Right ventricle myocardium superior (tissue), 1 donor: ENCODE measurements at regions not wholly inside any gene's neighbourhood (a gene's known extent, or its start where the extent isn't known, plus 50 kb on each side); places are given as distances from the start of the nearest gene placed in this dataset.
"Not testable (repeated sequence)": the region's sequence is repeated elsewhere in the genome, so short reads cannot be mapped to it uniquely, and the experiment has no call there.

Experiments used
- ATAC-seq: fragments of 200-7000 bp; cut with Tn5 transposase; one replicate; pipeline ENCODE4 v1.9.1; 2020; ENCODE audit warnings: mild to moderate bottlenecking; ENCODE audit not compliant: poor library complexity
- DNase-seq: peaks from one replicate; pipeline ENCODE4 v3.0.0-alpha.2; 2020
- intact Hi-C: fragments of 100-400 bp; cut with DNase I; formaldehyde crosslinking; loops from one replicate; pipeline ENCODE4 v1.11.2; 2022
- donor health status: DM: no; HTN: yes; CAD: no; lungs with severe emphysema.

DNA sequence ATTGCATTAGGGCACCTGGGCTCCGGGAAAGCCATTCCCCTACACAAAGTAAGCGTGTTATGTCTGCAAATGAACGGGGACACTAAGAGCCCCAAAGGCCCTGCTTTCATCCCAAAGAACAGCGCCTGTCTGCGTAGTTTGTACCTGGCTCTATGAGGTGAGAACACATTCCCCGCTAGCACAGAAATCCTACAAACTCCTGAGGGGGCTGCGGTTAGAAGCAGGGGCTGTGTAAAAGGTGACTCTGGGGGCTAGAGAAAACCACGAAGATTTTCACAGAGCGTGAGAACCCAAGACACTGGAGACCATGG is 95.2 kb downstream of the PPIAL4G start:
- DNase-seq, intact Hi-C loops, ATAC-seq: not testable (repeated sequence)

DNA sequence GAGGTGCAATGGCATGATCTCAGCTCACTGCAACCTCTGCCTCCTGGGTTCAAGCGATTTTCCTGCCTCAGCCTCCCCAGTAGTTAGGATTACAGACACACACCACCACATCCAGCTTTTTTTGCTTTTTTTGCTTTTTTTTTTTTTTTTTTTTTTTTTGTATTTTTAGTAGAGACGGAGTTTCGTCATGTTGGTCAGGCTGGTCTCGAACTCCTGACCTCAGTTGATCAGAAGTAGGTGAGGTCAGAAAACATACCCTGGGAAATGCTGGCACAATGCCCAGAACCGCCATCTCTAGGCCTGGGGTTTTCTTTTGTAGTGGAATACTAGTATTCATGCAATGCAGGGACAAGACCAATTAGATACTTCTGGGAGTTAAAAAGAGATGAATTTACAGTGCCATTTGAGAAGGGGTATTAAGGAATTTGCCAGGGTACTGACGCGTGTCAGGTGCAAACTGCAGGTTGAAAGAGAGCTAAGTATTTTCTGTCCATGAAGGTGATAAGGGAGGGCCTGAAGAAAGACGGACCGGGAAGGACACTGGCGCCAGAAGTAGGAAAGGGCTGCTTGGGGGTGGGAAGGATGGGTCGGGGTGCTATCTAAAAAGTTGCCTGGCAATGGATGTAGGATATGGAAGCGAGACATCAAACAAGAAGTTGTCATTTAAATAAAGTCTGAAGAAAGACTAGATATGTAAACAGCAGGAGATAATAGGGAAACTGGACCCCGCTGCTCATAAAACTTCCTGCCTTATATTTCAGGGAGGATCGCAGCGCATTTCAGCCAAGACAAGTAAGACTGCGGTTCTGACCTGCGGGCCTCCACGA is 95.8 kb downstream of the PPIAL4G start:
- ATAC-seq, DNase-seq, intact Hi-C loops: not testable (repeated sequence)

DNA sequence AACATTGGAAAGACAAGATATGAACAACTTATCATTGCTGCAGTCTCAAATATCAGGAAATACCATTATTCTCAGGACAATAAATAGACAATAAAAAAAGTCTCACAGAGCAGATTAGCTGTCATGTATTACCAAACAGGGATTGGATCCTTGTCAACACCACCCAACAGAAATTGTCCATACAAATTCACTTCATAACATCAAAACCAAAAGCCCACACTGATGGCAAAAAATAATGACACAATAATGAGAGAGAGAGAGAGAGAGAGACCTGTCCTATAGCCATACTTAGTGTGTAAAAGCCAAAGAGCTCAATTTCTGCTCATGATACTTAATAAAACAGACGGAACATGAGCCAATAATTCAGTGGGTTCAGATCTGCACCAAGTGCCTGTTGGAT is 96.5 kb downstream of the PPIAL4G start:
- intact Hi-C loops = no loop called here
- ATAC-seq (no peak), DNase-seq (no peak)

- intact Hi-C loops, ATAC-seq: not testable (repeated sequence)
Observed at GRCh38 chr1:148386031-148386398, 97.1 kb downstream of the PPIAL4G start.

GRCh38 chr1:148385371-148386030 is 97.6 kb downstream of the PPIAL4G start:
- intact Hi-C loops = no loop called here
- no peak for DNase-seq
- no peak for ATAC-seq

More at GRCh38 chr1:148386031-148386398, 97.1 kb downstream of the PPIAL4G start:
- DNase-seq = not testable (repeated sequence)

- ATAC-seq (no peak), DNase-seq (no peak)
- intact Hi-C loops = no loop called here
Observed at GRCh38 chr1:148383966-148384365, 99.1 kb downstream of the PPIAL4G start.

DNA sequence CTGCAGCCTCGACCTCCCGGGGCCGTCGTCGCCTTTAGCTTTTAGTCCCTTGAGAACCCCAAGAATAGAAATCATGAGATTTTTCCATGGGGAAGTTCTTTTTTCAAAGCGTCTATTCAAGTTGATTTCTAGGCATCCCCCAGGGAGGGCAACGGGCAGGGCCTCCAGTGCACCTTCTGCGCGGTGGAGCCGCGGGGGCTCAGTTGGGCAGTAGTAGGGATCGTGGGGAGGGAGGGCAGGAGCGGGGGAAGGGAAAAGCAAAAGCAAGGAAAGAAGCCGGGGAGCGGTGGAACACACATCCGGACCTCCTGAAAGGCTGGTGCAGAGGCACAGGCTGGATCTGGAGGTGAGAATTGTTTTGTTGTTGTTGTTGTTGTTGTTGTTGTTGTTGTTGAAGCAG is 103.4 kb downstream of the PPIAL4G start:
- no peak for ATAC-seq
- no peak for DNase-seq
- intact Hi-C loops = no loop called here

DNA sequence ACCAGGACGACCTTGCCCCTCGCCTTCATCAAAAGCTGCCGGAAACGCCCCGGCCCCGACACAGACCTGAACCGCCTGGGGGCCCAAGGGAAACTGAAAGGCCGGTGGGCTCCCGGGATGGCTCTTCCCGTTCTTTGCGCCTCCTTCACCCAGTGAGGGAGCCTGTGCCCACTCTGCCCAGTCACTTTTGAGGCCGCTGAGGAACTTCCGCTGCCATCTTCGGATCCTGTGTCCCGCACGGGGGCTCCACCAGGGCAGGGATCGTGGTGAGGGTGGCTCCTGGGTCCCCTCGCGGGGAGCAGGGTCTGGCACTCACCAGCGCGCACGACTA is 104.0 kb downstream of the PPIAL4G start:
- intact Hi-C loops = no loop called here
- ATAC-seq (no peak), DNase-seq (no peak)

- intact Hi-C loops, DNase-seq, ATAC-seq: not testable (repeated sequence)
Observed at GRCh38 chr1:148377992-148378391, 105.1 kb downstream of the PPIAL4G start.

DNA sequence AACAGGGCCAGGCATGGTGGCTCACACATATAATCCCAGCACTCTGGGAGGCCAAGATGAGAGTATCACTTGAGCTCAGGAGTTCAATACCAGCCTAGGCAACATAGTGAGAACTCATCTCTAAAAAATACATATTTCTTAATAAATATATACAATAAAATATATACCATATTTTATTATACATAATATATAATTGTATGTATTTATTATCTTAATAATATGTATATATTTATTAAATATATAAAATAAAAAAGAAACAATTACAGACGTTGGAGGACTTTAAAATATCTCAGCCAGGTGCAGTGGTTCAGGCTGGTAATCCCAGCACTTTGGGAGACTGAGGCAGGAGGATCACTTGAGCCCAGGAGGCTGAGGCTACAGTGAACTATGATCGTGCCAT is 106.1 kb downstream of the PPIAL4G start:
- DNase-seq, intact Hi-C loops, ATAC-seq: not testable (repeated sequence)

DNA sequence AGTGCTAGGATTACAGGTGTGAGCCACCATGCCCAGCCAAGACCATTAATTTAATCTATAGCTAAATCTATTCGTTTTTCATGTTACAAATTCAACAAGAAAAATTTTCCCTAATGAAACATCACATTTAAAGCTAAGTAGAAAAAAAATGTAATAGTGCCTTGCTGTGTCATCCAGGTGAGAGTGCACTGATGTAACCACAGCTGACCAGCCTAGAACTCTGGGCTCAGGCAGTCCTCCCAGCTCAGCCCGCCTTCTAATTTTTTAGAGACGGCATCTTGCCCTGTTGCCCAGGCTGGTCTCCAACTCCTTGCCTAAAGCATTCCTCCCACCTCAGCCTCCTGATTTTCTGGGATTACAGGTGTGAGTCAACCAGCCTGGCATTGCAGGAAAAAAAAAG is 109.0 kb downstream of the PPIAL4G start:
- intact Hi-C loops = no loop called here

DNA sequence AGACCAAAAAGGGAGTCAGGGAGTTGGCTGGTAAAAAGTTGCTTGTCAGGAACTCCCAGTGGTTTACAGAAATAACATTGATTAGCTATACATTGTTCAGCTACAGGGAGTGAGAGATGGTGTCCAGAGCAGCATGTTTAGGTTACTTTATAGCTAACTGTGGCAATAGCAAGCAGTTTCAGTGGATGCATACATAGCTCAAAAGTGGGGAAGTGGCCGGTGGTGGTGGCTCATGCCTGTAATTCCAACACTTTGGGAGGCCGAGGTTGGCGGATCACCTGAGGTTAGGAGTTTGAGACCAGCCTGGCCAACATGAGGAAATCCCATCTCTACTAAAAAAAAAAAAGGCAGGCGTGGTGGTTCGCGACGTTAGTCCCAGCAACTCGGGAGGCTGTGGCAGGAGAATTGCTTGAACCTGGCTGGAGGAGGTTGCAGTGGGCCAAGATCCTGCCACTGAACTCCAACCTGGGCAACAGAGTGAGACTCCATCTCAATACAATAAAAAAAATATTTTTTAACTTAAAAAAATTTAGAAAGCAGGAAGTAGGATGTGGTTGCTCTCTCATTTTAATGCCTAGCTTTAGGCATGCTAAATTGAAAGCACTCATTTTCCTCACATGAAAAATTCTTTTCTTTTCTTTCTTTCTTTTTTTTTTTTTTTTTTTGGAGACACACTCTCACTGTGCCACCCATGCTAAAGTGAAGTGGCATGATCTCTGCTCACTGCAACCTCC is 109.7 kb downstream of the PPIAL4G start:
- no peak for DNase-seq
- intact Hi-C loops = no loop called here
- ATAC-seq = no peak

More for the DNA sequence above, 109.0 kb downstream of the PPIAL4G start:
- no peak for ATAC-seq
- DNase-seq = no peak

DNA sequence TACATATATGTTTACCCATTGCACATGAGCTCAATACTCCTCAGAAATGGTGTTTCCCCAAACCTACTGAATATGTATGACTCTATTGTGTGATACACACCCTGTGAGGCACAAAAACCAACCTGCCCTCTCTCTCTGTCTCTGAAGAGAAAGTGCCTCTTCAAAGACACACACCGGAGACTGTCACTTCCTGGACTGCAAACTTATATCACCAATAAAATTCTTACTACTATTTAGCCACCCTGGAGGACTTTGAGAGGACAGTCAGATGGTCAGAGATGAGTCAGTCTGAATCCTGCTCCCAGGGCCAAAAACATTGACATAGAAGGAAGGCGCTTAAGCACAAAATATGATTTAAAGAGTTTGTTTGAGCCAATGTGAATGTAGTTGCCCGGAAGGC is 110.4 kb downstream of the PPIAL4G start:
- no peak for DNase-seq
- ATAC-seq = no peak
- intact Hi-C loops = no loop called here

DNA sequence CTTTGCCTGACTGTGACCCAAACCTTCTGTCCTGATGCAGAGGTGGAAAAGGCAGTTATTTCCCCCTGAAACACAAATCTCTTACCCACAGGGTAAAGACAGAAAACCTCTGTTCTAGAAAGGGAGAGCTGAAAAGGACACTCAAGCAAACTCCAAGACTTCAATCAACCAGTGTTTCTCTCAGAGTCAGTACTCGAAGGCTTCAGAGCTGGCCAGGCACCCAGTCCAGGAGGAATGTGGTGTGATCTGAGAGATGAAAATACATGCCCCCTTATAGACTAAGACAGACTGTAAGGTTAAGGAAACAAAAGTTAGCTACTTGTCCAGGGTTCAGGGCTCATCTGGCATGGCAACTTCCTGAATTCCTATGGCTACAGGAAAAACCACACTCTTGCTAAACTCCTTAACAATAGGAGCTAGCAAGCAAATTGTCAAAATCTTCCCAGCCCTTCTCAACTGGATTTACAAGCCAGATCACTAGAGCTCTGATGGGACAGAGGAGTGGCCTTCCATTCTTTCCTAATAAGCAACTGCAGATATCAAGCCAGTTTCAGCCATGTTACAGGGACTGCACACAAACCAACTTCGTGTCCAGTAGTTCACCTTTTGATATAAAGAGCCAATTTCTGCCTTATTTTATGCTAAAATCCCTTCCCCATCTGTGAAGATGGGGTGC is 110.9 kb downstream of the PPIAL4G start:
- DNase-seq, intact Hi-C loops, ATAC-seq: not testable (repeated sequence)

DNA sequence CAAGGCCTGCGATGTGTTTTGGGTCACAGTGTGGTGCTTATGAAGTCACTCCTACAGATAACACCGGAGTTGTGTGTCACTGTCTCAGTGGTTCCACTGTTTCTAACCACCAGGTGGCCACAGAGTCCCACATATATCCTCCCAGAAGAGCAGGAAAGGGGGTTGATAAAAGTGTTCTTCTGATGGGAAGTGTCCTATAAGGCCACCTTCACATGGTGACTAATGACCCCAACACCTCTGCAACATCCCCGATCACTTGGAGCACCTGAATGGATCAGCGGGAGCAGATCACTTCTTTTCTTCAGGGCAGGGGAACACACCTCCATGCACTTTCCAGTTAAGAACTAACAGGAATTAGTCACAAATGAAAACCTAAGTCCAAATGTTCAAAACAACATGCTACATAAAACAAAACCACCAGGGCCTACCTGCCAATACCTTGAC is 111.5 kb downstream of the PPIAL4G start:
- peak; percentile 48 for DNase-seq
- intact Hi-C loops = not testable (repeated sequence)

DNA sequence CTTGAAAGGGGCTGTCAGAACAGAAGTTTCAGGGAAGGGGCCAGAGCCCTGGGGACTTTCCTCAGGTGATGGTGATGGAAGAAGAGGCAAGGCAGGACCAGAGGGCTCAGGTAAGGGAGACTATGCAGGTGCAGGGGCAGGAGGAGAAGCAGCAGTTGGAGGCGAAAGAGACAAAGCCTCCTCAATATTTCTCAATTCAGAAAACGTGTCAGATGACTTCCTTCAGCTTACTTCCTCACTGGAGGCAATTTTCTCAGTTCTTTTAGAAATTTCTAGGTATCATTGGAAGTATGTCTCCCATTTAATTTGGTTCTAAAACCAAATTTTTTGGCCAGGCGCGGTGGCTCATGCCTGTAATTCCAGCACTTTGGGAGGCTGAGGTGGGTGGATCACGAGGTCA is 112.4 kb downstream of the PPIAL4G start:
- intact Hi-C loops, ATAC-seq, DNase-seq: not testable (repeated sequence)

More for the DNA sequence above, 111.5 kb downstream of the PPIAL4G start:
- peak; percentile 96 for ATAC-seq

- no peak for DNase-seq
- no peak for ATAC-seq
Observed at GRCh38 chr1:148367596-148367995, 115.5 kb downstream of the PPIAL4G start.

GRCh38 chr1:148366136-148366753 is 116.9 kb downstream of the PPIAL4G start:
- DNase-seq, ATAC-seq, intact Hi-C loops: not testable (repeated sequence)

More at GRCh38 chr1:148367596-148367995, 115.5 kb downstream of the PPIAL4G start:
- intact Hi-C loops = no loop called here
